K562 (cell line): ENCODE measurements at regions not wholly inside any gene's neighbourhood (a gene's known extent, or its start where the extent isn't known, plus 50 kb on each side); places are given as distances from the start of the nearest gene placed in this dataset.

Source experiments
- JUNB ChIP-seq: fragments of 450-650 bp; formaldehyde crosslinking; conservative IDR thresholded peaks from 2 replicates; pipeline ENCODE4 v1.4.0; 2020; ENCODE audit warnings: mild to moderate bottlenecking
- KAT7 ChIP-seq: sonication (generic); formaldehyde crosslinking; IDR thresholded peaks from 2 replicates; pipeline ENCODE4 v1.8.0; 2022; ENCODE audit warnings: missing genetic modification reagents, mild to moderate bottlenecking, borderline replicate concordance
- PHF21A ChIP-seq: fragments of 450-650 bp; IDR thresholded peaks from 2 replicates; pipeline ENCODE4 v1.6.1; 2017; ENCODE audit warnings: low read depth, borderline replicate concordance
- RBM39 ChIP-seq: fragments of 200-400 bp; formaldehyde crosslinking; optimal IDR thresholded peaks from 2 replicates; pipeline ENCODE3; 2018; ENCODE audit warnings: low read depth, low read length
- SIN3B ChIP-seq: fragments of 450-650 bp; IDR thresholded peaks from 2 replicates; pipeline ENCODE4 v1.6.1; 2017; ENCODE audit warnings: low read depth, mild to moderate bottlenecking, moderate library complexity
- ZNF586 ChIP-seq: fragments of 450-650 bp; formaldehyde crosslinking; conservative IDR thresholded peaks from 2 replicates; pipeline ENCODE4 v1.4.0; 2020; ENCODE audit warnings: mild to moderate bottlenecking, moderate library complexity
- ZNF589 ChIP-seq: fragments of 200-800 bp; sonication (Bioruptor generic); IDR thresholded peaks from 2 replicates; pipeline ENCODE4 v1.6.1; 2016; ENCODE audit warnings: low read depth, missing genetic modification characterization, missing compliant biosample characterization
- TF ChIP-seq, protein P1 (sequence below): fragments of 450-650 bp; IDR thresholded peaks from 2 replicates; pipeline ENCODE4 v1.6.1; 2016; ENCODE audit warnings: antibody characterized with exemption
- TF ChIP-seq, protein P2 (sequence below): fragments of 200-600 bp; sonication (generic); IDR thresholded peaks from one replicate; pipeline ENCODE4 v1.6.1; 2012; ENCODE audit warnings: mild to moderate bottlenecking, low read depth, low read length, inconsistent platforms

DNA sequence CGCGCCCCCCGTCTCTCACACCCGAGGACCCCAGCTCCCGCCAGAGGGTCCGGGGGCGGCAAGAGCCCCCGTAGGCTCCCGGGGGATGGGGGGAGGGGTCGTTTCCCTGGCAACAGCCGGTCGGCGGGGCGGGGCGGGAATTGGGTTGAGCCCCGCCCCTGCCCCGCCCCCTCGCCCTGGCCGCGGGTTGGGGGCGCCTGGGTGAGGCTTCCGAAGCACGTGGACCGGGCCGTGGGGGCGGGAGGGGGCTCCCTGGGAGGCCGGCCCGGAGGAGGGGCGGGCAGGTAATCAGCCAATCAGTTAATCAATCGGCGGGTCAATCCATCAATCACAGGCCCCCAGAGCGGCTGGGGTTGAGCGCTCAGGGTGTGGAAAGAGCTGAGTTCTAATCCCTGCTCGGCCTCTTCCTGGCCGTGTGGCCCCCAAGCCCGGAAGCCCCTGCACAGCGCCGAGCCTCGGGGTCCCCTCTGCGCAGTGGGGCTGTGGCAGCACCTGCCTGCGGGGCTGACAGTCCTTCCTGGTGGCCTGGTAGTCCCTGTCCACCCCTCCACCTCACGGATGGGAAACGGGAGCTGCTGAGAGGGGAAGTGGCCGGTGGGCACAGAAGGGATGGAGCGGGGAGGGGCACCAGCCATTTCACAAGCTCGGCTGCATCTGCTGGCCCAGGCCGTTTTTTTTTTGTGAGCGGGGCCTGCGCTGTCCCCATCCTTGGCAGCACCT is 174.2 kb upstream of the IER5L start:
- TF ChIP-seq SIN3B (no peak), PHF21A (no peak), RBM39 (no peak), ZNF589 (CRISPR knock-in tag) (no peak), JUNB (CRISPR knock-in tag) (no peak), ZNF586 (no peak), KAT7 (no peak)
- TF ChIP-seq, protein P1, sequence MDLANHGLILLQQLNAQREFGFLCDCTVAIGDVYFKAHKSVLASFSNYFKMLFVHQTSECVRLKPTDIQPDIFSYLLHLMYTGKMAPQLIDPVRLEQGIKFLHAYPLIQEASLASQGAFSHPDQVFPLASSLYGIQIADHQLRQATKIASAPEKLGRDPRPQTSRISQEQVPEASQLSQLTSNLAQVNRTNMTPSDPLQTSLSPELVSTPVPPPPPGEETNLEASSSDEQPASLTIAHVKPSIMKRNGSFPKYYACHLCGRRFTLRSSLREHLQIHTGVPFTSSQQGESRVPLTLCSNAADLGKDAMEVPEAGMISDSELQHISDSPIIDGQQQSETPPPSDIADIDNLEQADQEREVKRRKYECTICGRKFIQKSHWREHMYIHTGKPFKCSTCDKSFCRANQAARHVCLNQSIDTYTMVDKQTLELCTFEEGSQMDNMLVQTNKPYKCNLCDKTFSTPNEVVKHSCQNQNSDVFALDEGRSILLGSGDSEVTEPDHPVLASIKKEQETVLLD = no peak
- TF ChIP-seq, protein P2, sequence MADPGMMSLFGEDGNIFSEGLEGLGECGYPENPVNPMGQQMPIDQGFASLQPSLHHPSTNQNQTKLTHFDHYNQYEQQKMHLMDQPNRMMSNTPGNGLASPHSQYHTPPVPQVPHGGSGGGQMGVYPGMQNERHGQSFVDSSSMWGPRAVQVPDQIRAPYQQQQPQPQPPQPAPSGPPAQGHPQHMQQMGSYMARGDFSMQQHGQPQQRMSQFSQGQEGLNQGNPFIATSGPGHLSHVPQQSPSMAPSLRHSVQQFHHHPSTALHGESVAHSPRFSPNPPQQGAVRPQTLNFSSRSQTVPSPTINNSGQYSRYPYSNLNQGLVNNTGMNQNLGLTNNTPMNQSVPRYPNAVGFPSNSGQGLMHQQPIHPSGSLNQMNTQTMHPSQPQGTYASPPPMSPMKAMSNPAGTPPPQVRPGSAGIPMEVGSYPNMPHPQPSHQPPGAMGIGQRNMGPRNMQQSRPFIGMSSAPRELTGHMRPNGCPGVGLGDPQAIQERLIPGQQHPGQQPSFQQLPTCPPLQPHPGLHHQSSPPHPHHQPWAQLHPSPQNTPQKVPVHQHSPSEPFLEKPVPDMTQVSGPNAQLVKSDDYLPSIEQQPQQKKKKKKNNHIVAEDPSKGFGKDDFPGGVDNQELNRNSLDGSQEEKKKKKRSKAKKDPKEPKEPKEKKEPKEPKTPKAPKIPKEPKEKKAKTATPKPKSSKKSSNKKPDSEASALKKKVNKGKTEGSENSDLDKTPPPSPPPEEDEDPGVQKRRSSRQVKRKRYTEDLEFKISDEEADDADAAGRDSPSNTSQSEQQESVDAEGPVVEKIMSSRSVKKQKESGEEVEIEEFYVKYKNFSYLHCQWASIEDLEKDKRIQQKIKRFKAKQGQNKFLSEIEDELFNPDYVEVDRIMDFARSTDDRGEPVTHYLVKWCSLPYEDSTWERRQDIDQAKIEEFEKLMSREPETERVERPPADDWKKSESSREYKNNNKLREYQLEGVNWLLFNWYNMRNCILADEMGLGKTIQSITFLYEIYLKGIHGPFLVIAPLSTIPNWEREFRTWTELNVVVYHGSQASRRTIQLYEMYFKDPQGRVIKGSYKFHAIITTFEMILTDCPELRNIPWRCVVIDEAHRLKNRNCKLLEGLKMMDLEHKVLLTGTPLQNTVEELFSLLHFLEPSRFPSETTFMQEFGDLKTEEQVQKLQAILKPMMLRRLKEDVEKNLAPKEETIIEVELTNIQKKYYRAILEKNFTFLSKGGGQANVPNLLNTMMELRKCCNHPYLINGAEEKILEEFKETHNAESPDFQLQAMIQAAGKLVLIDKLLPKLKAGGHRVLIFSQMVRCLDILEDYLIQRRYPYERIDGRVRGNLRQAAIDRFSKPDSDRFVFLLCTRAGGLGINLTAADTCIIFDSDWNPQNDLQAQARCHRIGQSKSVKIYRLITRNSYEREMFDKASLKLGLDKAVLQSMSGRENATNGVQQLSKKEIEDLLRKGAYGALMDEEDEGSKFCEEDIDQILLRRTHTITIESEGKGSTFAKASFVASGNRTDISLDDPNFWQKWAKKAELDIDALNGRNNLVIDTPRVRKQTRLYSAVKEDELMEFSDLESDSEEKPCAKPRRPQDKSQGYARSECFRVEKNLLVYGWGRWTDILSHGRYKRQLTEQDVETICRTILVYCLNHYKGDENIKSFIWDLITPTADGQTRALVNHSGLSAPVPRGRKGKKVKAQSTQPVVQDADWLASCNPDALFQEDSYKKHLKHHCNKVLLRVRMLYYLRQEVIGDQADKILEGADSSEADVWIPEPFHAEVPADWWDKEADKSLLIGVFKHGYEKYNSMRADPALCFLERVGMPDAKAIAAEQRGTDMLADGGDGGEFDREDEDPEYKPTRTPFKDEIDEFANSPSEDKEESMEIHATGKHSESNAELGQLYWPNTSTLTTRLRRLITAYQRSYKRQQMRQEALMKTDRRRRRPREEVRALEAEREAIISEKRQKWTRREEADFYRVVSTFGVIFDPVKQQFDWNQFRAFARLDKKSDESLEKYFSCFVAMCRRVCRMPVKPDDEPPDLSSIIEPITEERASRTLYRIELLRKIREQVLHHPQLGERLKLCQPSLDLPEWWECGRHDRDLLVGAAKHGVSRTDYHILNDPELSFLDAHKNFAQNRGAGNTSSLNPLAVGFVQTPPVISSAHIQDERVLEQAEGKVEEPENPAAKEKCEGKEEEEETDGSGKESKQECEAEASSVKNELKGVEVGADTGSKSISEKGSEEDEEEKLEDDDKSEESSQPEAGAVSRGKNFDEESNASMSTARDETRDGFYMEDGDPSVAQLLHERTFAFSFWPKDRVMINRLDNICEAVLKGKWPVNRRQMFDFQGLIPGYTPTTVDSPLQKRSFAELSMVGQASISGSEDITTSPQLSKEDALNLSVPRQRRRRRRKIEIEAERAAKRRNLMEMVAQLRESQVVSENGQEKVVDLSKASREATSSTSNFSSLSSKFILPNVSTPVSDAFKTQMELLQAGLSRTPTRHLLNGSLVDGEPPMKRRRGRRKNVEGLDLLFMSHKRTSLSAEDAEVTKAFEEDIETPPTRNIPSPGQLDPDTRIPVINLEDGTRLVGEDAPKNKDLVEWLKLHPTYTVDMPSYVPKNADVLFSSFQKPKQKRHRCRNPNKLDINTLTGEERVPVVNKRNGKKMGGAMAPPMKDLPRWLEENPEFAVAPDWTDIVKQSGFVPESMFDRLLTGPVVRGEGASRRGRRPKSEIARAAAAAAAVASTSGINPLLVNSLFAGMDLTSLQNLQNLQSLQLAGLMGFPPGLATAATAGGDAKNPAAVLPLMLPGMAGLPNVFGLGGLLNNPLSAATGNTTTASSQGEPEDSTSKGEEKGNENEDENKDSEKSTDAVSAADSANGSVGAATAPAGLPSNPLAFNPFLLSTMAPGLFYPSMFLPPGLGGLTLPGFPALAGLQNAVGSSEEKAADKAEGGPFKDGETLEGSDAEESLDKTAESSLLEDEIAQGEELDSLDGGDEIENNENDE = no peak
